ENCODE measurements at regions not wholly inside any gene's neighbourhood (a gene's known extent, or its start where the extent isn't known, plus 50 kb on each side); places are given as distances from the start of the nearest gene placed in this dataset.
"Not testable (repeated sequence)": the region's sequence is repeated elsewhere in the genome, so short reads cannot be mapped to it uniquely, and the experiment has no call there.

GRCh38 chr6:141457984-141458383 is 674.7 kb upstream of the GJE1 start:
- DNase-seq (ENCODE audit: low spot score) = not testable (repeated sequence)

- DNase-seq (ENCODE audit: low spot score) = no peak
Observed at GRCh38 chr6:141452354-141452686, 680.4 kb upstream of the GJE1 start.

GRCh38 chr6:141451511-141452353 is 681.0 kb upstream of the GJE1 start:
- no peak for DNase-seq (ENCODE audit: low spot score)

- DNase-seq (ENCODE audit: low spot score) = no peak
Observed at GRCh38 chr6:141451181-141451510, 681.6 kb upstream of the GJE1 start.

GRCh38 chr6:141445928-141446628 is 686.6 kb upstream of the GJE1 start:
- DNase-seq (ENCODE audit: low spot score) = no peak

- DNase-seq (ENCODE audit: low spot score) = no peak
Observed at GRCh38 chr6:141443668-141444289, 688.9 kb upstream of the GJE1 start.

- no peak for DNase-seq (ENCODE audit: low spot score)
Observed at GRCh38 chr6:141443032-141443431, 689.7 kb upstream of the GJE1 start.

GRCh38 chr6:141439513-141439912 is 693.2 kb upstream of the GJE1 start:
- no peak for DNase-seq (ENCODE audit: low spot score)

- no peak for DNase-seq (ENCODE audit: low spot score)
Observed at GRCh38 chr6:141437685-141438084, 695.0 kb upstream of the GJE1 start.

GRCh38 chr6:141437011-141437410 is 695.7 kb upstream of the GJE1 start:
- DNase-seq (ENCODE audit: low spot score) = no peak

- no peak for DNase-seq (ENCODE audit: low spot score)
Observed at GRCh38 chr6:141426400-141426980, 706.2 kb upstream of the GJE1 start.

GRCh38 chr6:141421378-141421777 is 711.3 kb upstream of the GJE1 start:
- DNase-seq (ENCODE audit: low spot score) = no peak

- DNase-seq (ENCODE audit: low spot score) = no peak
Observed at GRCh38 chr6:141418076-141418475, 714.6 kb upstream of the GJE1 start.

GRCh38 chr6:141415896-141416295 is 716.8 kb upstream of the GJE1 start:
- no peak for DNase-seq (ENCODE audit: low spot score)

GRCh38 chr6:141413196-141413595 is 719.5 kb upstream of the GJE1 start:
- no peak for DNase-seq (ENCODE audit: low spot score)

GRCh38 chr6:141406761-141407160 is 726.0 kb upstream of the GJE1 start:
- DNase-seq (ENCODE audit: low spot score) = no peak

- no peak for DNase-seq (ENCODE audit: low spot score)
Observed at GRCh38 chr6:141403827-141404226, 728.9 kb upstream of the GJE1 start.

- DNase-seq (ENCODE audit: low spot score) = no peak
Observed at GRCh38 chr6:141403103-141403502, 729.6 kb upstream of the GJE1 start.

- no peak for DNase-seq (ENCODE audit: low spot score)
Observed at GRCh38 chr6:141402489-141402888, 730.2 kb upstream of the GJE1 start.

- no peak for DNase-seq (ENCODE audit: low spot score)
Observed at GRCh38 chr6:141401851-141402250, 730.9 kb upstream of the GJE1 start.

GRCh38 chr6:141401168-141401567 is 731.6 kb upstream of the GJE1 start:
- DNase-seq (ENCODE audit: low spot score) = no peak

- no peak for DNase-seq (ENCODE audit: low spot score)
Observed at GRCh38 chr6:141398949-141399348, 733.8 kb upstream of the GJE1 start.
